ENCODE measurements at regions not wholly inside any gene's neighbourhood (a gene's known extent, or its start where the extent isn't known, plus 50 kb on each side); places are given as distances from the start of the nearest gene placed in this dataset.
A peak's percentile ranks its signal among the peaks of the same experiment; 100 is the strongest.

GRCh38 chr2:46850742-46851141 is 64.9 kb downstream of the MCFD2 start:
- intact Hi-C loops (cut with DNase I) = no loop called here
- ATAC-seq (peak; percentile 4 to 37), DNase-seq (peak; percentile 62)

- peak; percentile 80 for DNase-seq
- ATAC-seq = peak; percentile 47 to 48
- intact Hi-C loops (cut with DNase I) = no loop called here
These were observed 65.7 kb downstream of the MCFD2 start for GRCh38 chr2:46849721-46850556.

- DNase-seq (no peak), ATAC-seq (peak in 1 of 2 donors; percentile 52)
- intact Hi-C loops (cut with DNase I) = no loop called here
These were observed 66.4 kb downstream of the MCFD2 start for GRCh38 chr2:46849046-46849715.

GRCh38 chr2:46848447-46848846 is 67.2 kb downstream of the MCFD2 start:
- no peak for ATAC-seq
- intact Hi-C loops (cut with DNase I) = no loop called here
- DNase-seq = no peak

- no peak for DNase-seq
- peak; percentile 18 to 20 for ATAC-seq
- intact Hi-C loops (cut with DNase I) = loop anchor here in 1 of 2 donors (2.0 kb wide), 1 partner anchor 33 kb away; no protein-coding TSS in a partner anchor
These were observed 67.7 kb downstream of the MCFD2 start for GRCh38 chr2:46847726-46848412.

GRCh38 chr2:46847185-46847710 is 68.4 kb downstream of the MCFD2 start:
- ATAC-seq = peak; percentile 68 to 72
- intact Hi-C loops (cut with DNase I) = loop anchor here in 1 of 2 donors (2.0 kb wide), 1 partner anchor 32 kb away; no protein-coding TSS in a partner anchor
- peak; percentile 96 for DNase-seq

GRCh38 chr2:46846536-46846935 is 69.1 kb downstream of the MCFD2 start:
- intact Hi-C loops (cut with DNase I) = loop anchor here in 1 of 2 donors (2.0 kb wide), 1 partner anchor 32 kb away; no protein-coding TSS in a partner anchor
- DNase-seq = no peak
- no peak for ATAC-seq

GRCh38 chr2:46845542-46846486 is 69.8 kb downstream of the MCFD2 start:
- intact Hi-C loops (cut with DNase I) = loop anchor here in 1 of 2 donors (2.0 kb wide), 1 partner anchor 31 kb away; no protein-coding TSS in a partner anchor
- DNase-seq (peak; percentile 37), ATAC-seq (peak in 1 of 2 donors; percentile 5)

GRCh38 chr2:46844443-46844842 is 71.2 kb downstream of the MCFD2 start:
- DNase-seq = no peak
- no peak for ATAC-seq
- intact Hi-C loops (cut with DNase I) = no loop called here

GRCh38 chr2:46844034-46844433 is 71.6 kb downstream of the MCFD2 start:
- ATAC-seq (no peak), DNase-seq (no peak)
- intact Hi-C loops (cut with DNase I) = no loop called here

- intact Hi-C loops (cut with DNase I) = no loop called here
- DNase-seq (no peak), ATAC-seq (no peak)
These were observed 72.3 kb downstream of the MCFD2 start for GRCh38 chr2:46843316-46843715.

GRCh38 chr2:46842876-46843275 is 72.7 kb downstream of the MCFD2 start:
- no peak for DNase-seq
- intact Hi-C loops (cut with DNase I) = no loop called here
- ATAC-seq = no peak

- DNase-seq (no peak), ATAC-seq (no peak)
- intact Hi-C loops (cut with DNase I) = no loop called here
These were observed 74.0 kb downstream of the MCFD2 start for GRCh38 chr2:46841621-46842020.

- intact Hi-C loops (cut with DNase I) = no loop called here
- ATAC-seq (no peak), DNase-seq (no peak)
These were observed 76.6 kb downstream of the MCFD2 start for GRCh38 chr2:46839045-46839444.

GRCh38 chr2:46837704-46838103 is 77.9 kb downstream of the MCFD2 start:
- no peak for ATAC-seq
- intact Hi-C loops (cut with DNase I) = no loop called here

GRCh38 chr2:46837112-46837454 is 78.5 kb downstream of the MCFD2 start:
- DNase-seq (no peak), ATAC-seq (no peak)
- intact Hi-C loops (cut with DNase I) = no loop called here

More at GRCh38 chr2:46837704-46838103, 77.9 kb downstream of the MCFD2 start:
- no peak for DNase-seq

- intact Hi-C loops (cut with DNase I) = no loop called here
- DNase-seq (no peak), ATAC-seq (peak; percentile 29 to 66)
These were observed 79.1 kb downstream of the MCFD2 start for GRCh38 chr2:46836295-46837111.

- no peak for DNase-seq
- intact Hi-C loops (cut with DNase I) = no loop called here
- no peak for ATAC-seq
These were observed 80.1 kb downstream of the MCFD2 start for GRCh38 chr2:46835520-46835919.
